NCI-H748 treated with DMSO at 0.1 percent for 48 hours (cell line): ENCODE measurements at regions not wholly inside any gene's neighbourhood (a gene's known extent, or its start where the extent isn't known, plus 50 kb on each side); places are given as distances from the start of the nearest gene placed in this dataset.

Experiments
- DNase-seq: peaks from one replicate; lab custom pipeline; 2025; lab: John Stamatoyannopoulos, UW

- no peak for DNase-seq
Measured at GRCh38 chr15:31871166-31871886, 159.0 kb upstream of the CHRNA7 start.

GRCh38 chr15:31871887-31872281 lies 158.4 kb upstream of the CHRNA7 start:
- no peak for DNase-seq

- no peak for DNase-seq
Measured at GRCh38 chr15:31887246-31887645, 143.1 kb upstream of the CHRNA7 start.

- DNase-seq: no peak
Measured at GRCh38 chr15:31892513-31892912, 137.8 kb upstream of the CHRNA7 start.

GRCh38 chr15:31893780-31894179 lies 136.5 kb upstream of the CHRNA7 start:
- DNase-seq: no peak

GRCh38 chr15:31897746-31898145 lies 132.6 kb upstream of the CHRNA7 start:
- no peak for DNase-seq

- no peak for DNase-seq
Measured at GRCh38 chr15:31901501-31901900, 128.8 kb upstream of the CHRNA7 start.

GRCh38 chr15:31905054-31905453 lies 125.3 kb upstream of the CHRNA7 start:
- DNase-seq: no peak

GRCh38 chr15:31925541-31925940 lies 104.8 kb upstream of the CHRNA7 start:
- no peak for DNase-seq

- DNase-seq: no peak
Measured at GRCh38 chr15:31930967-31931366, 99.3 kb upstream of the CHRNA7 start.

GRCh38 chr15:31932576-31932975 lies 97.7 kb upstream of the CHRNA7 start:
- no peak for DNase-seq

- DNase-seq: no peak
Measured at GRCh38 chr15:31934821-31935220, 95.5 kb upstream of the CHRNA7 start.

GRCh38 chr15:31953478-31953877 lies 76.8 kb upstream of the CHRNA7 start:
- no peak for DNase-seq

GRCh38 chr15:31954374-31955172 lies 75.7 kb upstream of the CHRNA7 start:
- DNase-seq: no peak

GRCh38 chr15:31955734-31956133 lies 74.6 kb upstream of the CHRNA7 start:
- no peak for DNase-seq

- no peak for DNase-seq
Measured at GRCh38 chr15:31957581-31957980, 72.7 kb upstream of the CHRNA7 start.

GRCh38 chr15:31964586-31965307 lies 65.6 kb upstream of the CHRNA7 start:
- no peak for DNase-seq

GRCh38 chr15:31970007-31970406 lies 60.3 kb upstream of the CHRNA7 start:
- DNase-seq: no peak

- no peak for DNase-seq
Measured at GRCh38 chr15:31973197-31973596, 57.1 kb upstream of the CHRNA7 start.

- DNase-seq: no peak
Measured at GRCh38 chr15:31974154-31974794, 56.0 kb upstream of the CHRNA7 start.

- DNase-seq: peak; percentile 71
Measured at GRCh38 chr15:31974855-31975829, 55.2 kb upstream of the CHRNA7 start.
